Chondrocyte (in vitro differentiated cells): ENCODE measurements at regions not wholly inside any gene's neighbourhood (a gene's known extent, or its start where the extent isn't known, plus 50 kb on each side); places are given as distances from the start of the nearest gene placed in this dataset.
A peak's percentile ranks its signal among the peaks of the same experiment; 100 is the strongest.

Experiments used
- DNase-seq: peaks from one replicate; pipeline ENCODE4 v3.0.0; 2021; ENCODE audit warnings: mixed read lengths, low spot score
- H3K27ac Mint-ChIP-seq: one replicate; pipeline ENCODE4 v1.8.0; 2021; ENCODE audit warnings: mild to moderate bottlenecking, moderate library complexity, mixed read lengths; ENCODE audit not compliant: unreplicated experiment
- H3K27me3 Mint-ChIP-seq: 2 replicates; pipeline ENCODE4 v1.8.0; 2021; ENCODE audit warnings: low read depth, mixed read lengths
- H3K36me3 Mint-ChIP-seq: 2 replicates; pipeline ENCODE4 v1.8.0; 2021; ENCODE audit warnings: low read depth, mixed read lengths
- H3K4me1 Mint-ChIP-seq: 2 replicates; pipeline ENCODE4 v1.8.0; 2021; ENCODE audit warnings: low read depth, mild to moderate bottlenecking, mixed read lengths
- H3K4me3 Mint-ChIP-seq: one replicate; pipeline ENCODE4 v1.8.0; 2021; ENCODE audit warnings: mild to moderate bottlenecking, moderate library complexity, mixed read lengths; ENCODE audit not compliant: unreplicated experiment
- H3K9me3 Mint-ChIP-seq: 2 replicates; pipeline ENCODE4 v1.8.0; 2021; ENCODE audit warnings: low read depth, mixed read lengths
- TF ChIP-seq, protein P1 (sequence below): fragments of 200-600 bp; sonication (generic); IDR thresholded peaks from 2 replicates; pipeline ENCODE4 v1.5.0; 2021; ENCODE audit warnings: antibody characterized with exemption, mild to moderate bottlenecking, moderate library complexity

DNA sequence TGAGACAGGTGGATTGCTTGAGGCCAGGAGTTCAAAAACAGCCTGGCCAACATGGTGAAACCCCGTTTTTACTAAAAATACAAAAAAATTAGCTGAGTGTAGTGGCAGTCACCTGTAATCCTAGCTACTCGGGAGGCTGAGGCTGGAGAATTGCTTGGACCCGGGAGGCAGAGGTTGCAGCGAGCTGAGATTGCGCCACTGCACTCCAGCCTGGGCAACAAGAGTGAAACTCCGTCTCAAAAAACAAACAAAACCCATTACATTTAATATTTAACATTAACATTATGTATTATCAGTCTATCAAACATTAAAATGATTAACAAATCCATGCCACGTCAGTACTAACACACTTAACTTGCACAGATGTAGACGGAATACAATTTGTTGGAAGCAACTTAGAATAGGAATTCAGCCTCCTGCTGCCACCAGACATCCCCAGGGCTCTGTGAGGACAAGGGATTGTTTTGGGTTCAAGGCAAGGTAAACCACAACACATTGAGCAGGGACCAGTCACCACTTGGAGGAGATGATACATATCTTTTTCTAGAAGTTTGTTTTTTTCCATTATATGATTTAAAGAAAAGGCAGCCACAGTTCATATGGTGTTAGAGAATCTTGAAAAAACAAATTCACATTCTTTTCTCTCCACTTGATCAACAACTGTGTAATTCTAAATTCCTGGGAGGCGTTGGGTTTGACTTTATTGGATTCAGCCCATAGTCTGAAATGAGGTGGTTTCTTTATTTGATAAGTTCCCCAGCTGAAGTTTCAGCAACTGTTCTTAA is 104.1 kb upstream of the BASP1 start:
- Mint-ChIP-seq H3K4me1 (peaks cover 40% of the 10 kb centered on the region), H3K27ac (peak overlapping the region; percentile 88), H3K36me3 (no peaks in the 10 kb centered on the region), H3K27me3 (no peaks in the 10 kb centered on the region), H3K4me3 (no peak overlapping the region), H3K9me3 (no peaks in the 10 kb centered on the region)
- no peak for DNase-seq
- TF ChIP-seq, protein P1, sequence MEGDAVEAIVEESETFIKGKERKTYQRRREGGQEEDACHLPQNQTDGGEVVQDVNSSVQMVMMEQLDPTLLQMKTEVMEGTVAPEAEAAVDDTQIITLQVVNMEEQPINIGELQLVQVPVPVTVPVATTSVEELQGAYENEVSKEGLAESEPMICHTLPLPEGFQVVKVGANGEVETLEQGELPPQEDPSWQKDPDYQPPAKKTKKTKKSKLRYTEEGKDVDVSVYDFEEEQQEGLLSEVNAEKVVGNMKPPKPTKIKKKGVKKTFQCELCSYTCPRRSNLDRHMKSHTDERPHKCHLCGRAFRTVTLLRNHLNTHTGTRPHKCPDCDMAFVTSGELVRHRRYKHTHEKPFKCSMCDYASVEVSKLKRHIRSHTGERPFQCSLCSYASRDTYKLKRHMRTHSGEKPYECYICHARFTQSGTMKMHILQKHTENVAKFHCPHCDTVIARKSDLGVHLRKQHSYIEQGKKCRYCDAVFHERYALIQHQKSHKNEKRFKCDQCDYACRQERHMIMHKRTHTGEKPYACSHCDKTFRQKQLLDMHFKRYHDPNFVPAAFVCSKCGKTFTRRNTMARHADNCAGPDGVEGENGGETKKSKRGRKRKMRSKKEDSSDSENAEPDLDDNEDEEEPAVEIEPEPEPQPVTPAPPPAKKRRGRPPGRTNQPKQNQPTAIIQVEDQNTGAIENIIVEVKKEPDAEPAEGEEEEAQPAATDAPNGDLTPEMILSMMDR = no peak

GRCh38 chr5:17114233-17114632 is 103.2 kb upstream of the BASP1 start:
- H3K4me3 Mint-ChIP-seq = no peak overlapping the region

DNA sequence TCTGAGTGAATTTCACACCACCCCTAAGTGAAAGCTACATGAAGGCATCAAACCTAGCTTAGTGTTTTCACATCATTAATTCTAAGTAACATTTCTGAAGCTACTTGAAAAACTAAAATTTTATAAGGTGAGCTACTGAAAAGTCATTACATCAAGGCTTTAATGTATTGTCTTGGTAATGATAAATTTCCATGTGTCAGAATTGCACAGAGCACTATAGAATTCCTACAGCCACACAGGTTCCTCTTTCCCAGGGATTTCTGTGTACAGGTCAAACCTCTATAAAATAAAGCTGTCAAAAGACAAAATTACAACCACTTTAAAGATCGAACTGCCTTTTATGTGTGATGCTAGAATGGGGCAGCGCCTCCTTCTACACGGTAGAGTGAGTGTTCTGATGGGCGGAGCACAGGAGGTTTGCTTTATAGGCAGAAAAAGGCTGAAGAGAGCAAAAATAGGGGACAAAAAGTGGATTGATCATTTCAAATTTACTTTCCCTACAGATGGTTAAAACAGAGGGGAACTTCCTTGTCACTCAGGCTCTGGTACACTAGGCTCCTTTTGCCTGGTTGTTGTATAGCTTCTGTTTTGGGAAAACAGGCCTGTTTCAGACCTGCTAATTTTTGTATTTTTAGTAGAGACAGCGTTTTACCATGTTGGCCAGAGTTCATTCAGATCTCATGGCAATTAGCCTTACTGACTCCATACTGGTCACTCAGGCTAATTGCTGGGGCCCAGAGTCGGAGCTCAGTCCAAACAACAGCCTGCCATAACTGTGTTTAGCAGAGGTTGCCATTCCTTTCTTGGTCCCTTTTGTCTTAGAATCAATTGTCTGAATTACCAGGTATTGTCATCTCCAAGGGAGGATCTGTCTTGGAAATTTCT is 102.5 kb upstream of the BASP1 start:
- no peaks in the 10 kb centered on the region for H3K9me3 Mint-ChIP-seq
- no peak overlapping the region for H3K4me3 Mint-ChIP-seq
- H3K27me3 Mint-ChIP-seq = no peaks in the 10 kb centered on the region
- no peak overlapping the region for H3K27ac Mint-ChIP-seq
- DNase-seq = no peak
- no peaks in the 10 kb centered on the region for H3K36me3 Mint-ChIP-seq
- TF ChIP-seq, protein P1 = no peak
- H3K4me1 Mint-ChIP-seq = peaks cover 53% of the 10 kb centered on the region

More at GRCh38 chr5:17114233-17114632, 103.2 kb upstream of the BASP1 start:
- H3K4me1 Mint-ChIP-seq = peaks cover 47% of the 10 kb centered on the region
- TF ChIP-seq, protein P1 = no peak
- no peak for DNase-seq
- no peaks in the 10 kb centered on the region for H3K27me3 Mint-ChIP-seq
- no peaks in the 10 kb centered on the region for H3K36me3 Mint-ChIP-seq
- H3K27ac Mint-ChIP-seq = no peak overlapping the region
- no peaks in the 10 kb centered on the region for H3K9me3 Mint-ChIP-seq

DNA sequence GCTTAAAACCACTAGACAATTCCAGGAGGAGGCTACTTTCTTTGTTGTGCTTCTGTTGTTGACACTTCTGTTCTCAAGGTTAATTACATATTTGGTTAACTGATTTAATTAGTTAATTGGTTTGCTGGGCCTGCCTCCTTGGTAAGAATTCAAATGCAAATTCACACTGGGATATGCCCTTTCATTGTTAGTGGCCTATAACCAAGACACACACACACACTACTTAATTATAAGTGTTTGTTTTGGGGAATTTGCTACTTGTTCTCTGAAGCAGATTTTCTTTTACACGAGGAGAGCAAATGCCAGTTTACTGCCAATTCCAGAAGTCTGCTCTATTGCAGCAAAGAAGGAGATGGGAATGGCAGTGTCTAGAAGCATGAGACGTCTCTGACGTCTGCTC is 101.6 kb upstream of the BASP1 start:
- Mint-ChIP-seq H3K4me1 (peaks cover 57% of the 10 kb centered on the region), H3K4me3 (no peak overlapping the region), H3K27ac (no peak overlapping the region)

DNA sequence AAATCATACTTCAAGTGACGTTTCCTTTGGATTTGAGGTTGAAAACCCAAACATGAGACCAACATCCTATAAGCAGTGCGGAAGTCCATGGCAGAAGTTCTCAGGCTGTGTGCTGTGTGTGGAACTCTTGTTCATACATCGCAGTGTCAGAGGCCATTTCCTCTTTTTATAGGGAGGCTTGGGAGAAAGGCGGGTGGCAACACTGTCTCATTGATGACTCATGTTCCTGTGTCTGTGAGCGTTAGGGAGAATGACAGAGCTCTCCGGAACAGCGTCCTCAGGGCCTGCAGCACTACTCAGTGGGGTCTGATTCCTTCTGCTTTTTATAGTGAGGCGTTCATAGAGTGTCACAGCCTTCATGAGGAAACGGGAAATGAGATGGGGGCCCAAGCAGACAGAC is 98.8 kb upstream of the BASP1 start:
- peak overlapping the region; percentile 22 for H3K4me3 Mint-ChIP-seq
- no peaks in the 10 kb centered on the region for H3K9me3 Mint-ChIP-seq
- H3K27ac Mint-ChIP-seq = peak overlapping the region; percentile 98
- peaks cover 63% of the 10 kb centered on the region for H3K4me1 Mint-ChIP-seq
- no peaks in the 10 kb centered on the region for H3K27me3 Mint-ChIP-seq
- TF ChIP-seq, protein P1 = no peak
- DNase-seq = no peak
- H3K36me3 Mint-ChIP-seq = no peaks in the 10 kb centered on the region

More for the DNA sequence above, 101.6 kb upstream of the BASP1 start:
- Mint-ChIP-seq H3K36me3 (no peaks in the 10 kb centered on the region), H3K27me3 (no peaks in the 10 kb centered on the region), H3K9me3 (no peaks in the 10 kb centered on the region)
- TF ChIP-seq, protein P1 = no peak
- no peak for DNase-seq
